Thyroid gland (tissue), 4 donors: ENCODE measurements at regions not wholly inside any gene's neighbourhood (a gene's known extent, or its start where the extent isn't known, plus 50 kb on each side); places are given as distances from the start of the nearest gene placed in this dataset.

Experiments used
- CTCF ChIP-seq, 6 experiments: fragments of 200-600 bp in 3 of 6; fragments of 450-650 bp in 3 of 6; sonication (generic) in 3 of 6; IDR thresholded peaks; one replicate each; pipeline ENCODE4 v1.5.1; 2016 to 2019; ENCODE audit warnings: antibody characterized with exemption in 6 of 6, mild to moderate bottlenecking in 2 of 6, inconsistent platforms in 1 of 6, moderate library complexity in 1 of 6
- POLR2A ChIP-seq, 2 donors: fragments of 450-650 bp; IDR thresholded peaks; one replicate each; pipeline ENCODE4 v1.6.1; 2017; ENCODE audit warnings: antibody characterized with exemption in 2 of 2, mild to moderate bottlenecking in 2 of 2, moderate library complexity in 1 of 2

DNA sequence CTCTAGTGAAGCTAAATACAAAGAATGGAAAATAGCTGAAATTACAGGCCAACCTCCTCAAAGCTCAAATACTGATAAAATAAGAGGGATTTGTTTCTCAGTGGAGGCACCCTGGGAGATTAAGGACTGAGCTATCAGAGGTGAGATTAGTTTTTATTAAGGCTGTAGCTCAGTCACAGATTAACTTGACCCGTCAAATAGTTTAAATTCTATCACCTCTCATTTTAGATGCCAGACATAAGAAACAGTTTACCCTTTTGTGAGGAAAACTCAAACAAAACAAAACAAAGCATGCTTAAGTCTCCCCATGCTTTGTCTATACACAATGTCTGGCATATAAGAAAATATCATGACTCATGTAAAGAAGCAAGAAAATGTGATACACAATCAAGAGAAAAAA lies 208.3 kb upstream of the PMFBP1 start:
- TF ChIP-seq CTCF (IDR thresholded peaks at IDR 0.05) = no peak
- no peak for TF ChIP-seq POLR2A (IDR thresholded peaks at IDR 0.05)
